Esophagus muscularis mucosa (tissue), 4 donors: ENCODE measurements at regions not wholly inside any gene's neighbourhood (a gene's known extent, or its start where the extent isn't known, plus 50 kb on each side); places are given as distances from the start of the nearest gene placed in this dataset.

Experiments
- DNase-seq: peaks from one replicate; pipeline ENCODE4 v3.0.0-alpha.2; 2017; ENCODE audit errors: extremely low spot score
- H3K27ac ChIP-seq, 4 donors: fragments of 200-600 bp; sonication (generic); replicated peaks in 1 of 4; 1 replicate in 3 of 4; 2 replicates in 1 of 4; pipeline ENCODE4 v1.5.1; 2016 to 2019; ENCODE audit warnings: mild to moderate bottlenecking in 1 of 4
- H3K27me3 ChIP-seq, 4 donors: fragments of 200-600 bp; sonication (generic); one replicate each; pipeline versions ENCODE4 v1.5.1 to v1.6.0; 2016 to 2019
- H3K36me3 ChIP-seq, 4 donors: fragments of 200-600 bp; sonication (generic); one replicate each; pipeline ENCODE4 v1.5.1; 2016 to 2019
- H3K4me1 ChIP-seq, 4 donors: fragments of 200-600 bp; sonication (generic); one replicate each; pipeline ENCODE4 v1.5.1; 2016 to 2019
- H3K4me3 ChIP-seq, 4 donors: fragments of 200-600 bp; sonication (generic); 1 replicate in 2 of 4; 2 replicates in 2 of 4; pipeline ENCODE4 v1.5.1; 2016 to 2019; ENCODE audit warnings: mild to moderate bottlenecking in 4 of 4, moderate library complexity in 1 of 4
- H3K9me3 ChIP-seq, 4 donors: fragments of 200-600 bp; sonication (generic); 1 replicate in 3 of 4; 2 replicates in 1 of 4; pipeline ENCODE4 v1.5.1; 2016 to 2019
- EP300 ChIP-seq: sonication (generic); formaldehyde crosslinking; IDR thresholded peaks from one replicate; pipeline ENCODE4 v1.6.1; 2017; ENCODE audit warnings: antibody characterized with exemption
- POLR2A ChIP-seq: fragments of 450-650 bp; IDR thresholded peaks from one replicate; pipeline ENCODE4 v1.6.1; 2017; ENCODE audit warnings: antibody characterized with exemption, moderate library complexity, mild to moderate bottlenecking, low read depth
- POLR2AphosphoS5 ChIP-seq, 2 donors: sonication (generic); formaldehyde crosslinking; IDR thresholded peaks; one replicate each; pipeline ENCODE4 v1.6.1; 2017; ENCODE audit warnings: antibody characterized with exemption in 2 of 2
- WGBS: methylation state at CpG from one replicate; pipeline ENCODE4 v1.1.5; 2018; 5-methylcytosine and 5-hydroxymethylcytosine counted together
- intact Hi-C: fragments of 100-400 bp; cut with DNase I; formaldehyde crosslinking; loops from one replicate; pipeline ENCODE4 v1.15.1; 2023
- TF ChIP-seq, protein P1 (sequence below), 3 experiments: fragments of 200-600 bp in 2 of 3; fragments of 450-650 bp in 1 of 3; sonication (generic) in 2 of 3; IDR thresholded peaks; one replicate each; pipeline ENCODE4 v1.5.1; 2017 to 2019; ENCODE audit warnings: antibody characterized with exemption in 3 of 3, mild to moderate bottlenecking in 2 of 3, moderate library complexity in 1 of 3

DNA sequence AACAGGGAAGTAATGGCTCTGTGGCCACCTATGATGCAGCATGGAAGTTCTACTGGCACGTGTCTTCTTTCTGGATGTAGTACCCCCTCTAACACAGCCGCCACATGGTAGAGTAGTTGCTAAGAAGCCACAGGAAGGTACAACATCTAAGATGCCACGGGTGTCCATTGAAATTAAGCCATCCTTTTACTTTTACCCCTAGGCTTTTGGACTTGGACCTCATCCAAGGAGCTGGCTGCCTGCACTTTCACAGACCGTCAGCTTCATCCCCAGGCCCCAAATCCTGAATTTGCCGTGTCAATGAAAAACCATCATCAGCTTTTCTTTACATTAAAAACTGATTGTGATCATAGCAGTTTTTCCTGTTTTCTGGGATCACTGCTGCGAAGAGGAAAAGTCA is 102.4 kb downstream of the RPL27A start:
- Histone ChIP-seq H3K9me3 (no peaks in the 10 kb centered on the region), H3K4me3 (no peak overlapping the region), H3K27ac (peak overlapping the region; percentile 53 to 83 (median 71)), H3K4me1 (peaks cover 56 to 98% (median 94%) of the 10 kb centered on the region in 4 donors), H3K36me3 (no peaks in the 10 kb centered on the region), H3K27me3 (no peaks in the 10 kb centered on the region)
- no peak for TF ChIP-seq POLR2AphosphoS5 (IDR thresholded peaks at IDR 0.05)
- no peak for TF ChIP-seq EP300
- TF ChIP-seq, protein P1, sequence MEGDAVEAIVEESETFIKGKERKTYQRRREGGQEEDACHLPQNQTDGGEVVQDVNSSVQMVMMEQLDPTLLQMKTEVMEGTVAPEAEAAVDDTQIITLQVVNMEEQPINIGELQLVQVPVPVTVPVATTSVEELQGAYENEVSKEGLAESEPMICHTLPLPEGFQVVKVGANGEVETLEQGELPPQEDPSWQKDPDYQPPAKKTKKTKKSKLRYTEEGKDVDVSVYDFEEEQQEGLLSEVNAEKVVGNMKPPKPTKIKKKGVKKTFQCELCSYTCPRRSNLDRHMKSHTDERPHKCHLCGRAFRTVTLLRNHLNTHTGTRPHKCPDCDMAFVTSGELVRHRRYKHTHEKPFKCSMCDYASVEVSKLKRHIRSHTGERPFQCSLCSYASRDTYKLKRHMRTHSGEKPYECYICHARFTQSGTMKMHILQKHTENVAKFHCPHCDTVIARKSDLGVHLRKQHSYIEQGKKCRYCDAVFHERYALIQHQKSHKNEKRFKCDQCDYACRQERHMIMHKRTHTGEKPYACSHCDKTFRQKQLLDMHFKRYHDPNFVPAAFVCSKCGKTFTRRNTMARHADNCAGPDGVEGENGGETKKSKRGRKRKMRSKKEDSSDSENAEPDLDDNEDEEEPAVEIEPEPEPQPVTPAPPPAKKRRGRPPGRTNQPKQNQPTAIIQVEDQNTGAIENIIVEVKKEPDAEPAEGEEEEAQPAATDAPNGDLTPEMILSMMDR (IDR thresholded peaks at IDR 0.05), result no peak
- no peak for TF ChIP-seq POLR2A
- 50% methylated on average over 6 of the region's 6 CpGs for WGBS
- intact Hi-C loops, result no loop called here
- DNase-seq, result no peak

GRCh38 chr11:8785457-8785856 is 102.9 kb downstream of the RPL27A start:
- H3K4me3 ChIP-seq, result no peak overlapping the region
- H3K9me3 ChIP-seq, result no peaks in the 10 kb centered on the region
- no peaks in the 10 kb centered on the region for H3K36me3 ChIP-seq
- no peaks in the 10 kb centered on the region for H3K27me3 ChIP-seq
- peaks cover 56 to 98% (median 94%) of the 10 kb centered on the region in 4 donors for H3K4me1 ChIP-seq
- DNase-seq, result no peak
- peak overlapping the region; percentile 53 to 83 (median 71) for H3K27ac ChIP-seq
- WGBS, result 73% methylated on average over 3 of the region's 3 CpGs
- TF ChIP-seq POLR2AphosphoS5 (IDR thresholded peaks at IDR 0.05) (no peak), POLR2A (no peak), EP300 (no peak)
- TF ChIP-seq, protein P1 (IDR thresholded peaks at IDR 0.05), result no peak
- intact Hi-C loops, result no loop called here

DNA sequence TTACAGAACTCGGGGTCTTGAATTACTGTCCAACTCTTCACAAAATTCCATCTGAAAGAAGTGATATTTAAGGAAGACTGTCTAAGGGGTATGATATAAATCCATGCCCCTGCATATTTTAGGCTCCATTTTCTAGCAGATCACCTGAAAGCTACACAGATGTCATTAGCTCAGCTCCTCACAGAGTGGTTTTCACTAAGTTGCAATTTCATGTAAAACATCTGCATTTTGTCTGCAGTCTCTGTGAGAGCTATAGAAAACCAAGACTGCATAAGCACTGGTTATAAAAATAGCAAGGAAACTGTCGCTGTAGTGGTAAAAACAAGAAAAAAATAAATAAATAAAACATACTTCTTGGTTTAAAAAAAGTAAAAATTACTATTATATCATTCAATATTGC is 103.4 kb downstream of the RPL27A start:
- H3K9me3 ChIP-seq, result no peaks in the 10 kb centered on the region
- peak overlapping the region; percentile 53 to 83 (median 71) for H3K27ac ChIP-seq
- H3K36me3 ChIP-seq, result no peaks in the 10 kb centered on the region
- TF ChIP-seq POLR2A, result no peak
- TF ChIP-seq POLR2AphosphoS5 (IDR thresholded peaks at IDR 0.05), result no peak
- TF ChIP-seq, protein P1 (IDR thresholded peaks at IDR 0.05), result no peak
- TF ChIP-seq EP300, result no peak
- no peak for DNase-seq
- H3K4me1 ChIP-seq, result peaks cover 52 to 98% (median 94%) of the 10 kb centered on the region in 4 donors
- WGBS, result 73% methylated on average over 2 of the region's 2 CpGs
- no peak overlapping the region for H3K4me3 ChIP-seq
- intact Hi-C loops, result no loop called here
- H3K27me3 ChIP-seq, result no peaks in the 10 kb centered on the region

GRCh38 chr11:8786933-8787332 is 104.3 kb downstream of the RPL27A start:
- intact Hi-C loops, result no loop called here
- WGBS, result 65% methylated on average over 1 of the region's 1 CpG
- DNase-seq, result no peak
- no peak overlapping the region for H3K4me3 ChIP-seq
- H3K27ac ChIP-seq, result peak overlapping the region; percentile 53 to 83 (median 71)
- H3K27me3 ChIP-seq, result no peaks in the 10 kb centered on the region
- no peak for TF ChIP-seq POLR2A
- TF ChIP-seq, protein P1 (IDR thresholded peaks at IDR 0.05), result peak; percentile 28 to 46 (median 29)
- peaks cover 50 to 95% (median 91%) of the 10 kb centered on the region in 4 donors for H3K4me1 ChIP-seq
- H3K9me3 ChIP-seq, result no peaks in the 10 kb centered on the region
- no peaks in the 10 kb centered on the region for H3K36me3 ChIP-seq

DNA sequence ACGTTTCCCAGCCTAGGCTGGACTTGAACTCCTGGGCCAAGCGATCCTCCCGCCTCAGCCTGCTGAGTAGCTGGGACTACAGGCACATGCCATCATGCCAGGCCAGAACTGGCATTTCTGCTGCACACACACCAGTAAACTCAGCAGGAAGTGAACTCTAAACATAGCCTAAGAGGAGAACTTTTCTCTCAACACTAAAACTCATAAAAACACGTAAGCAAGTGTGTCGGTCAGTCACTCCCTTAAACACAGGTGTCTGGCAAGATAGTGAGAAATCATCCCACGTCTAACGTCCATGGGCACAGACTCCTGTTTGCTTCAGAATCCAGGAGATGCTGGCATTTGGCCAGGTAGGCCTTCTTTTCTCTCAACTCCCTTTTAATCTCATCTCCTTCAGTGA is 104.8 kb downstream of the RPL27A start:
- intact Hi-C loops, result no loop called here
- H3K9me3 ChIP-seq, result no peaks in the 10 kb centered on the region
- no peaks in the 10 kb centered on the region for H3K36me3 ChIP-seq
- WGBS, result 43% methylated on average over 7 of the region's 7 CpGs
- TF ChIP-seq, protein P1 (IDR thresholded peaks at IDR 0.05), result no peak
- TF ChIP-seq POLR2AphosphoS5 (IDR thresholded peaks at IDR 0.05) (no peak), POLR2A (no peak)
- peaks cover 50 to 95% (median 89%) of the 10 kb centered on the region in 4 donors for H3K4me1 ChIP-seq
- no peak overlapping the region for H3K4me3 ChIP-seq
- peak overlapping the region; percentile 53 to 83 (median 71) for H3K27ac ChIP-seq
- no peak for DNase-seq
- H3K27me3 ChIP-seq, result no peaks in the 10 kb centered on the region
